CD4-positive, alpha-beta T cell treated with Interferon alpha-2 for 1 hour (primary cell): ENCODE measurements at regions not wholly inside any gene's neighbourhood (a gene's known extent, or its start where the extent isn't known, plus 50 kb on each side); places are given as distances from the start of the nearest gene placed in this dataset.

Experiments
- DNase-seq, 2 donors: peaks; one replicate each; pipeline ENCODE4 v3.0.0-alpha.2; 2020 to 2022

DNA sequence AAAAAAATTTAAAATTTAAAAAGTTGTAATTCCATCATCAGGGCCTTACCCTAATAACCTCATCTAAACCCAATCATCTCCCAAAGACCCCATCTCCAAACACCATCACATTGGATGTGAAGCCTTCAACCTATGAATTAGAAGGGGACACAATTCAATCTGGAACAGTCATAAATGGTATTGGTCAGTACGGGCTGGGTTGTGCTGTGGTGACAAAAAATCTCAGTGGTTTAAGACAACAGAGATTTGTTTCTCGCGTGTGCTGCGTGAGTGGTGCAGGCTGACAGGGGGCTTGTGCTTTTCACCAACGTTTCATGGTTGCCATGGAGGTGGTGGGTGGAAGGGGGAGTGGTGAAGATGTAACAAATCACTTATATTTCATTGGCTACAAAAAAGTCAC is 174.5 kb downstream of the INHBB start:
- no peak for DNase-seq

DNA sequence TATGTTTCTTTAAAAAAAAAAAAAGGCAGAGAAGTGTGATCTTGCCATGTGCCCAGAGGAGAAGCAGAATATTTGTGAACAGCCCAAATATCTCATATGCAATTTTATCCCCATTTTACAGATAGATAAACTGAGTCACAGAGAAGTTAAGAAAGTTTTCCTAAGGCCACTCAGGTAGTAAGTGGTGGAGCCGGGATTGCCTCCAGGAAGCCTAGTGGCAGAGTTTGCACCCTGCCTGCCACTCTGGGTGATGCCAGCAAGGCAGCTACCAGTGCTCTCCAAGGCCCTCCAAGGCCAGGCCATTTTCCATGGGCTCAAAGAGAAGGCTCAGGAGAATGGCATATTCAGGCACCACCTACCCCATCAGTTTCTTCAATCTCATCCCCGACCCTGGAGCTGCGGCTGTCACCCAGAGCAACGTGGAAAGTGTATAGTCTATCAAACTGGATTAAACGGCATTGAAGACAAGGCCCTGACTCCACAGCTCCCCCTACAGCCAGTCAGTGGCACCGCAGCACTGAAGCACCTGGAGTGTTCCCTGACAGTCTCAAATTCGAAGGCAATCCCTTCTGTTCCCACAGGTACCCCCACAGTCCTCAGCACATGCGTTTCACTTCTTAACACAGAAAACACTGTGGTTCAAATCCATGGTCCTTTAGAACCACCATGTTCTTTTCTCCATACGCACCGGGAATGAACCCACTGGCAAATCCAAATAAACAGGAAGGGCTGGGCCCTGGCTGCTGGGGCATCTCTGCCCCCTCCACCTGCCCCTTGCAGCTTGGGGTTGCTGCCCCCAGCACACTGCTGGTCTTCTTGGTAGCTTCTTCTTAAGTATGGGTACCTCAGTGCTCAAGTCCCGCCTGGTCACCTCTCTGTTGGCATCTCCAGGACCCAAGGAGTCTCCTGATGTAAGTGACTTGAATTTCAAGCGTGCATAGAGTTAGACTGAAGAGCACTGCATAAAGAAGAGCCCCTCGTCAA is 175.3 kb downstream of the INHBB start:
- no peak for DNase-seq

DNA sequence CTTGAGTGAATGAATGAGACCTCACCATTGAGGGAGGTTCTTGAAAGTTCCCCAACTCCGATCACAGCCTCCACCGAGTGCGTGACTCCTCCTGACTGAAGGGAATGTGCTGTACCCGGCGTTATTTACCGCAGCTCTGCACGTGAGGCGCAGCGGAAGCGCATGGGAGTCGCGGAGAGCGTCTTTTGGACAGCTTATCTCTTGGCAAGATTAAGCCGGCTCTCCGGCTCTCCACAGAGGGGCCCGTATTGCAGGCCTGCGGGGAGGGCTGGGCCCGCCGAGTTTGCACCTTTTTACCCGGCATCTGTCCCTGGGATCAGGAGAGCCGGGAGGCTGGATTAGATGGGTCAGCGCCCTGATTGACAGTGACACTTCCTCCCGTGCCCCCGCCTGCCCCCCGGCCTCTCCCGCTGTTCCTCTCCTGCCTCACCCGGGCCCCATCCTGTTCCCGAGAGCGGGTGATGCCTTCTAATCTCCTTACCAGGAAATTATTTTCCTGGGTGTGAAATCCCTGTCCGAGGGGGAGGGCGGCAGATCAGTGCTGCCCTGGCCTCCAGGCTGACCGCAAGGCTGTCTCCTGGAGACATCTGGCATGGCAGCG is 176.3 kb downstream of the INHBB start:
- no peak for DNase-seq

DNA sequence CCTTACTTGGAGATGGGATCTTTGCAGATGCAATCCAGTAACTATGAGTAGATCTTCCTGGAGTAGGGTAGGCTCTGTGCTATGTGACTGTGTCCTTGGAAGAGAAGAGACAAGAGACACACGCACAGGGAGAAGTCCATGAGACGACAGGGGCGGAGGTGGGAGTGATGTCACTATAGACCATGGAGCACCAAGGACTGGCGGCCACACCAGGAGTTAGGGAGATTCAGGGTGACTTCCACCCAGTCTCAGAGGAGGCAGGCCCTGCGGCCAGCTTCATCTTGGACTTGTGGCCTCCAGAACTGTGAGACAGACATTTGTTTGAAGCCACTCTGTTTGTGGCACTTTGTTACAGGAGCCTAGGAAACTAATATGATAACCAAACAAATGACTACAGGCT is 177.8 kb downstream of the INHBB start:
- DNase-seq, result no peak

DNA sequence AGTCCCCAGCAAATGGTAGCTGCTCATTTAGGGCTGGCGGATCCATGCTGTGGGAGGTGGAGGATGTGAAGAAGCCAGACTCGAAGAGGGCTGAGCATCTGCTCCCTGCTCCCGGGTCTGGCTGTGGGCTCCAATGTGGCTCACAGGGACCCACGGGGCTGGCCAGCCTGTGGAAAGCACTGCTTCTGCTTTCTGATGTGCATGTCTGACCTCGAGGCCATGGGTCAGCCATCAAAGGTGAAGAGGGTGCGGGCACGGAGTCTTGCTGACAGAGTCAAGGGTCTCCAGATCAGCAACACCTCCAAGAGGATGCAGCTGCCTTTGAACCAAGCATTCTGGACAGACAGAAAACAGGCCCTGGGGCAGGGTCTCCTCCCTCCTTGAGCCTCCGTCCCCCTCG is 178.2 kb downstream of the INHBB start:
- no peak for DNase-seq

DNA sequence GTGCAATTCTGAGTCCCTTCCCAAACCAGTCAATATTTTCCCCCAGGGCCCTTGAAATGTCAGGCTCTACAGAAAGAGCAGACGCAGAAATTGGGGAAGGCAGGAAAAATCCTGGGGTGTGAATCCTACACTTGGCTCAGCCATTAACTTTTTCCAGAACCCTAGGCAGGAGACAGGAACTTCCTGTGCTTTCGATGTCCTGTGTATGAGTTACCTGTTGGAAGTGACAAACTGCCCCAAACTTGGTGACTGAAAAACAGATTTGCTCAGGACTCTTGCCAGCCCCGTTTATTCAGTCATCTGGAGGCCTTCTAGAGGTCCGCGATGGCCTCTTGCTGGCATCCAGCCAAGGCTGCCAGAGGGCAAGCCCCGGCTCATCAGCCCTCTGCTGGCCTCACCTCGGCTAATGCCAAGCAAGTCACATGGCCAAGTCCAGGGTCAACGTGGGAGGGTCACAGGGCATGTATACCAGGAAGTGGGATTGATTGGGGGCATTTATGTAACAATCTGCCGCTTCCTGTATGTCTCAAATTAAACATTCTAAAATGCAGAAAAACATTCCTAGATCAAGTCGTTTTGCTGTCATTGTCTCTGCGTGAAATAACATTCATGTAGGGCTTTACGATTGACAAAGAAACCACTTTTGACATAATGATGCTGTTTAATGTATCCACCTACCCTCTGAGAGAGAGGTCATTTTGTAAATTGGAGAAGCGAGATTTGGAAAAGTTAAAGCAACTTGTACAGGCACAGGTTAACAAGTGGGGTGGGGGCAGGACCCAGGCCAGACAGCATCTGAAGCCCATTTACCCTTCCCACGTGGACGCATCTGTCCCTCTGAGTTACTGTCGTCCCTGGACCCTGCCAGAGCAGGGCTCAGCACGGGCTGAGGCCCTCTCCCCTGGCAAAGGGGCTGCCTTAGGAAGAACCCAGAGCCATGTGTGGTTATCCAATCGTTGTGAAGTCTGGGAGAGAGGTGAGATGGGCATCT is 179.4 kb downstream of the INHBB start:
- no peak for DNase-seq

DNA sequence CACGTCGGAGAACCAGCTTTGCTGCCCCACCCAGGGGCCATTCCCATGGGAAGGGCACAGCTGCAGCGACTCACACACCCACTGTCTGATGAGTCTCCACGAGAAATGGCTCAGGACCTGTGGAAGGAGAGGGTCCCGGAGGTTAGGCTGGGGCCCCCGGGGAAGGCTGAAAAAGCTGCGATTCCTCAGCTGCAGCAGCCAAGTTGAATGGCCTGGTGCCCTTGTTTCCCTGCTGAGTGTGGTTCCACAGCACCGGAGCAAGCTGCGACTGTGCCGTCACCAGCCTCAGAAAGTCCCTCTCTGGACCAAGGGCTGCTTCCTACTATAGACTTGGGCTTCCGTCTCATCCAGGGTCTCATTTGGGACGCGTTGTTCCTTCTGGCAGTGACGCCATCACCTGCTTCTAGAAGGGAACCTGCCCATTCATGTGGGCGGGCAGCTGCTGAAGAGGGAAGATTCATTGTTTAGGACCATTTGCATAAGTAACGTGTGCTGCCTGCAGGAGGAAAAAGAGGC is 180.2 kb downstream of the INHBB start:
- DNase-seq, result no peak

DNA sequence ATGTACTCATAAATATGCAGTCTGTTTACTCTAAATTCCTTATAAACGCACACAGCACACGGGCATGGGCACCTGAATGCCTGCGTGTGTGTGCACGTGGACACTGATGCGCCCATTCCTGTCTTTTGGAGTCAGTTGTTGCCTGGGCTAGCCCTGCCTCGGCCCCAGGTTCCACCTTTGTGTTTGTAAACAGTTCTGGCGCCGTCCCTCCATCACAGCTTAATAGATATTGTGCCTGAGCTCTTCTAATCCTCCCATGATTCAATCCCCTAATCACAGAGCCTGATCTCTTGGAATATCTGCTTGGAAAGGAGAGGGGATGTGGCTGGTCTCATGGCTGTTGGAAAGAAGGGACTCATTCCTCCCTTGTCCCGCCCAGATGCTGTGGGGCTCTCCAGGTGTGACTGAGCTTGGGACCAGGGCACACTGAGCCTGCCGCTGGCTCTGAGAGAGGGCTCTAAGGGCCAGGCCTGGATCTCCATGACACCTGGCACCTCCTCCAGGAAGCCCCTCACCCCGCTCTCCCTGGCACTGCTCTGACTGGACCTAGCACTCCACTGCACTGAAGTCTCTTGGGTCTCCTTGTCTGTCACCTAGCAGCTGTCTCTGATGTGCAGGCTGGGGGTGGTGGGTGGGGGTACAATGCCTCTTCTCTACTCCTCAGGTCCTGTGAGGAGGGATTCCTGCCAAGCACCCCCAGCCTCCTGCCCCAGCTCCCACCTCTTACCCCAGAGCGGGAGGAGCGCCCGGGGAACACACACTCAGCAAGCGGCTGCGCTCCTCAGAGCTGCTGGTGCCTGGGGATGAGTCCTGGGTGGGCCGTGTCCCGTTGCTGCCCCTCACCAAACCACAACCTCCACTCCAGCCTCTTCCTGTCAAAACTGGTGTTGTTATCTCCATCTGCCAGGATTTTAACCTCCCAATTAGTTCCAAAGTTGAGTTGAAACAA is 181.3 kb downstream of the INHBB start:
- no peak for DNase-seq

DNA sequence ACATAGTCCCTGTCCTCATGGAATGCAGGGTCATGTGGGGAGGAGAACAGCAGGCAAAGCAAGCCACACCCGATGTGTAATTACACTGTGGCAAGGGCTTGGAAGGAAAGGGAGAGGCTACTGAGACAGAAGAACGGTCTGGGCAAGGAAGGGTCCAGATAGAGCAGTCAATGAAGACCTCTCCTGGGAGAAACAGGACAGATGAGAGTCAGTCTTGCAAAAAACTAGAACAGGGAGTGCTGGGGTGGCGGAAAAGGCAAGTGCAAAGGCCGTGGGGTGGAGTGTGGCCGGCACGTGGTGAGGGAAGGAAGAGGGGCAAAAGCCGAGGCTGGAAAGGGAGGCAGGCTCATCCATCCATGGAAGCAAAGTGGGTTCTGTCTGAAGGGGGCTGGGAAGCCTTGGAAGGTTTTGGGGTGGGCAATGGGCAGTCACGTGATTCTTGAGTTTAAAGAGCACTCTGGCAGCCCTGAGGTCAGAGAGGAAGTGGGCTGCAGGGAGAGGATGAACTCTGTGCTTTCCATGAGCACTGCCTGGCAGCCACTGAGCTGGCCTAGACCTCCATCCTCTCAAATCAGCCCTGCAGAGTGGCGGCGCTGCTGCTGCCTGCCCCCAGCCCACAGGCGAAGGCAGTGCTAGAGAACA is 182.2 kb downstream of the INHBB start:
- DNase-seq, result no peak

DNA sequence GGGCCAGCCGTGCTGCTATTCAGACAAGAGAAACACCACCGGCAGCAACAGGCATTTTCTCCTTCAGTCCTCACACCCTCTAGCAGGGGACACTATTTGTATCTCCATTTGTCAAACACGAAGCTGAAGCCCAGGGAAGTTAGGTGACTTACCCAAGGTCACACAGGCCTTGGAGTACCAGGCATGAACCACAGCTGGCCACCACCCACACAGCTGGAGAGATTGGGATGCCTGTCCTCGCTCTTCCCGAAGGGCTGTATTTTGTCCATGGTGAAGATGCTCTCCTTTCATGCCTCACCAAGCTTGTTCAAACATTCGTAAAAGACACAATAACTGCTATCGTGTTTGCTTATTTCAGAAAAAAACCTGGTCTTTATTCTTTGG is 182.7 kb downstream of the INHBB start:
- no peak for DNase-seq

DNA sequence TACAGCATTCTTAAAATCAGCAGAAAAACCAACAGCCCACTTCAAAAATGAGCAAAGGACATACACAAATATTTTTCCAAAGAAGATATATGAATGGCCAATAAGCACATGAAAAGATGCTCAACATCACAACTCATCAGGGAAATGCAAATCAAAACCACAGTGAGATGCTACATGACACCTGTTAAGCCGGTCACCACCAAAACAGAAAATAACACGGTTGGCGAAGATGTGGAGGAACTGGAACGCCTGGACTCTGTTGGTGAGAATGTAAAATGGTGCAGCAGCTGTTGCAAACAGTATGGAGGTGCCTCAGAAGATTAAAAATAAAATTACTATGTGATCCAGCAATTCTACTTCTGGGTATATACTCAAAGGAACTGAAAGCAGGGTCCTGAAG is 184.8 kb downstream of the INHBB start:
- DNase-seq, result no peak

DNA sequence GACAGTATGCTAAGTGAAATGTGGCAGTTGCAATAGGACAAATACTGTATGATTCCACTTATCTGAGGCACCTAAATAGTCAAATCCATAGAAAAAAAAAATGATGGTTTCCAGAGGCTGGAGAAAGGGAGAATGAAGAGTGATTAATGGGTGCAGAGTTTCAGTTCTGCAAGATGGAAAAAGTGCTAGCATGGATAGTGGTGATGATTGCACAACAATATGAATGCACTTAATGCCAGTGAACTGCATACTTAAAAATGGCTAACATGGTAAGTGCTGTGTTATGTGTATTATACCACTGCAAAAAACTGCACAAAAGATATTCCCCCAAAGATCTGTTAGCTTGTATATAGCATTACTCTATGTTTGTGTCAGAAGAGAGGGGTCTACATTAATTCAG is 185.4 kb downstream of the INHBB start:
- DNase-seq, result no peak

DNA sequence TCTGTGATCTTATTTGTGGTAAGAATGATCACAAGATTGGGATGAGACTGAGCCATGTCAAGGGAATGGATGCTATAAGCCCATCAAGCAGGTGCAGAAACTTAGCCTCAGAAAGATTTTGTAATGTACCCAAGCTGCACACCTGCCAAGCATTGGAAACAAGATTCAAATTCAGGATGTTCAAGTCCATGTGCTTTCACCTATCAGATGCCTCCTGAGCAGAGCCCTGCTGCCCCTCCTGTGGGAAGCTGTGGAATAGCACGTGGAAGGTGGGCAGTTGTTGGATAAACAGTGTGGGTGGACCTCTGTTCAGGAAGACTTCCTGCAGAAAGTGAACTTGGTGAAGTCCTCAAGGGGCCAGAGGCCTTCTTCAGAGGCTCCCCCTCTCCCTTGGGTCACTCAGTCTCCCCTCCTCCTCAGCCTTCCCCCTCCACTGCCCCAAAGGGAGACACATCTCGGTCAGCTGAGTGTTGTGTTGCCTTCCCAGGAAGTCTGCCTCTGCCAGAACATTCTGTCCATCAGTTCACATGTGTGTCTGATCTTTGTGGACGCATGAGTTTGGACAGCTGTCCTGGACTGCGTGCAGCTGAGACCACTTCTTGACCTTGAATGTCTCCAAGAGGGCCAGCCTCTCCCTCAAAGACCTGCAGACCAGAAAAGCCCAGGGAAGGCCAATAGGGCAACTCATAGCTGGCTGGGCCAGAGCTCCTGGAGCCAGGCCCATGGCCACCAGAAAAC is 186.1 kb downstream of the INHBB start:
- no peak for DNase-seq

DNA sequence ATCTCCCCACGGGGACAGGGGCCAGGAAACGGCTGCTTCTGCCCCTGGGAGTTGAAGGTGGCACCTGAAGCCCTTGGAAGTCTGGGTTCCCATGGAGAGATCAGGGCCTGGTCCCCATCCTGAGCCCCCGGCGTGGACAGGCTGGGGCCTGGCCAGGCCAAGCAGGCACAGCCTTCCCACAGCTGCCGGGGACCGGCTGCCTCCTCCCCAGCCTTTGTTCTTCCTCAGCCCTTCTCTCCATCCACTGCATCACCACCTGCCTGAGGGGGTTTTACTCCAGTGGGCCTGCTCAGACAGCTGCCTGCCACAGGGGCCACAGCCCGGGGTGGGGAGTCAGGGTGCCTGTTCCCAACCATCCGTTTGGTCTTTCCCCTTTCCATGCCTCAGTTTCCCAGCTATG is 187.7 kb downstream of the INHBB start:
- DNase-seq, result no peak

DNA sequence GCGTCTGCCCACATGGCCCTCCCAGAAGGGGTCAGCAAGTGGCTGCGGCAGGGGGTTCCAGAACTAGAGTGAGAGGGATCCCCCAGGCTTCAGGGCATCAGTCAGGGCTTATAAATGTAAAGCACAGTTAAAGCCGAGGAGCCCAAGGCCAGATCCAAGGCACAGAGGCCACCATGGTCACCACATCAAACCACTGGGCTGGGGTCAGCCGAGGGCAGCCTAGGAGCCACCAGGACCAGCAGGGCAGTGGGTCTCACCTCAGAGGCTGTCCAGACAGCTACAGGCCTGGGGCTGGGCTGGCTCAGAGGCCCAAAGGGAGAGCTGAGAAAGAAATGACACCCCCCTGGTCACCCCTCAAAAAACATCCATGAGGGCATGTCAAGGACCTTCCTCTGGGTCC is 188.5 kb downstream of the INHBB start:
- DNase-seq, result no peak

DNA sequence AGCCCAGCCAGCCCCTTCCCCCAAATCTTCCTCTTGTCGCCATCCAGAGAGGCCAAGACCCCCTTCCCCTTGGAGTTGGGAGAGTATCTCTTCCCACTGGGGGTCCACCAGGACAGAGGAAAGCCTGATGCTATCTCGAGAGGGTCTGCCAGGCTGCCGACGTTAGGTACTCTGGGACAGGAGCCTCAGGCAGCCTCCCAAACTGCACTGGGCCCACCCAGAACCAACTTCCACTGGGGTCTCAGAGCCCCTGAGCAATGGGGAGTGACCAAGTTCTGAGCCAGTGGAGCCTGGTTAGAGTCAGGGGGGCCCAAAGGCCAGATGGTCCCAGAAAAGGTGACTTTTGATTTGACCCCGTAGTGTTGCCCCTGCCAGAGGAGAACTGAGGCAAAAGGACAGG is 189.1 kb downstream of the INHBB start:
- DNase-seq, result no peak

DNA sequence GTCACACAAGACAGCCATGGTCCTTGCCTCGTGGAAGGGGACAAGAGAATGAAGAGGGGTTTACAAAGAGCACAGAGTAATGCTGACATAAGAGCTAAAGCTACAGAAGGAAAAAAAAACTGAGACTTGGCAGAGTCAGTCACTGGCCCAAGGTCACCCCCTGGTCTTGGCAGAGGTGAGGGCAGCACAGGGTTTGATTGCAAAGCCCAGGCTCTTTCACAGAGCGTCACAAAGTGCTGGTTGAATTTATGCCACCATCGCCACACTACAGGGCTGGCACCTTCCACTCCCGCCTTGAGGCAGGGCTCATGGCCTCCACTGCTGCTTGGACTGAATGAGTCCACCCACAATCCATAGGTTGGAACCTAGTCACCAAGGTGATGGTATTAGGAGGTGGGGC is 190.2 kb downstream of the INHBB start:
- DNase-seq, result no peak

DNA sequence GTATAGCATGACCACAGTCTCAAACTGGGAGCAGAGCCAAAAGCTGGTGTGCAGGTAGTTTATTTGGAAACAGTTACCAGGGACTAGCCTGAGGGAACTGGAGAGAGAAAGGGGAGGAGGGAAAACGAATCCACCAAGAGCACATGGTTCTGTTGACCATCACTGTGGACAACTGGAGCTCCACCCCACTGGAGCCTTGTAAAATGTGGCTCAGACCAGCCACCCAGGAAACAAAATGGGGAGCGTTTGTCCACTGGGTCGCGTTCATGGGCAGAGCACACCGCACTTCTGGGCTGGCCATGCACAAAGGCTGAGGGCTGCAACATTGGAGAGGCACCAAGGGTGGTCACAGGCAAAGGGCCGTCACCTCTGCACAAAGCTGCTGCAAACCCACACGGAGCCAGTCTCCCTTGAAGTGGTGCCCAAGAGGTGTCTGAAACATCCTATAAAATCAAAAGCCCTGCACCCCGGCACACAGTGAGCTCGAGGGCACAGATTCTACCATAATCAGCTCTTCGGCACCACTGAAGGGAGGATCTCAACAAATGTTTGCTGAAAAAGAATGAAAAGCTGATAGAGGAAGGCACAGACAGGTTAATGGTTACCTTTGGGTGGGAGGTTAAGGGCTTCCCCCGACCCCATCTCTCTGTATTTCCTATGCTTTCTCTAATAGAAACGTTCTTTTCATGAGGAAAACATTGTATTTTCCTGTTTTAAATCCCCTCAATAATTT is 192.9 kb downstream of the INHBB start:
- DNase-seq, result no peak

DNA sequence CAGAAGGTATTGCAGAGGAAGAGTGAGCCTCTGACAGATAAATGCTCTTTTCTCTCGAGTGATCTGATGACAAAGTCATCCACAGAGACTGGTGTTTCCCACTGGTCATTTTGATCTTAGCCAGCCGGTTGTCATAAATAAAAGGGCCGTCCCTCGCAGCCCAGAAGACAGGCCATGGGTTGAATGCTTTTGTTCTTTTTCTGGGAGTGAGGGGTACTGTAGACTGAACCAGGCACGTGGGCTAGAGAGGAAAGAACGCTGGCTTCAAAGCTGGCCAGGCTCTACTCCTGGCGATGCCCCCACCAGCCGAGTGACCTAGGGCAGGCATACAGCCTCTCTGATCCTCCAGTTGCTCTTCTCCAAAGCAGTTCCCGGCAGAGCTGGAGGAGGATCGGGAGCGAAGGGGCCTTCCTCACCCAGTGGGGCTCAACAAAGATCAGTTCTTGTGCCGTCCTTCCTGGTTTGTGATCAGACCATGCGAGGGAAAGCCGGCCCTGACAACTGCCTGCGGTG is 193.5 kb downstream of the INHBB start:
- DNase-seq, result no peak
